GM06990 (cell line): ENCODE measurements at regions not wholly inside any gene's neighbourhood (a gene's known extent, or its start where the extent isn't known, plus 50 kb on each side); places are given as distances from the start of the nearest gene placed in this dataset.

Source experiments
- DNase-seq: peaks from one replicate; pipeline ENCODE4 v3.0.0-alpha.2; 2011; ENCODE audit not compliant: insufficient read length; ENCODE audit errors: extremely low read depth
- H3K27me3 ChIP-seq: replicated peaks from 2 replicates; pipeline ENCODE4 v1.6.0; 2011; ENCODE audit warnings: low read length; ENCODE audit not compliant: control insufficient read depth, insufficient read depth
- H3K36me3 ChIP-seq: 2 replicates; pipeline ENCODE4 v1.5.1; 2011; ENCODE audit warnings: low read length; ENCODE audit not compliant: control insufficient read depth, insufficient read depth
- H3K4me3 ChIP-seq: replicated peaks from 2 replicates; pipeline ENCODE4 v1.5.1; 2011; ENCODE audit warnings: low read depth, mild to moderate bottlenecking, control low read depth, low read length
- CTCF ChIP-seq: IDR thresholded peaks from 2 replicates; pipeline ENCODE4 v1.5.1; 2011; ENCODE audit warnings: low read length, control low read depth, mild to moderate bottlenecking, inconsistent platforms; ENCODE audit not compliant: insufficient read depth, poor library complexity, severe bottlenecking

GRCh38 chr12:114847441-114848035 is 163.6 kb upstream of the TBX3 start:
- H3K4me3 ChIP-seq, result no peak overlapping the region
- H3K36me3 ChIP-seq, result no peaks in the 10 kb centered on the region
- H3K27me3 ChIP-seq, result no peaks in the 10 kb centered on the region
- DNase-seq, result no peak
- TF ChIP-seq CTCF, result no peak

GRCh38 chr12:114846771-114847170 is 162.8 kb upstream of the TBX3 start:
- Histone ChIP-seq H3K36me3 (no peaks in the 10 kb centered on the region), H3K27me3 (no peaks in the 10 kb centered on the region), H3K4me3 (no peak overlapping the region)
- no peak for TF ChIP-seq CTCF
- DNase-seq, result no peak

- no peaks in the 10 kb centered on the region for H3K36me3 ChIP-seq
- no peak for TF ChIP-seq CTCF
- no peaks in the 10 kb centered on the region for H3K27me3 ChIP-seq
- no peak for DNase-seq
- no peak overlapping the region for H3K4me3 ChIP-seq
Measured at GRCh38 chr12:114841557-114842251, 157.7 kb upstream of the TBX3 start.

GRCh38 chr12:114838480-114838879 is 154.5 kb upstream of the TBX3 start:
- DNase-seq, result no peak
- Histone ChIP-seq H3K4me3 (no peak overlapping the region), H3K36me3 (no peaks in the 10 kb centered on the region), H3K27me3 (no peaks in the 10 kb centered on the region)
- TF ChIP-seq CTCF, result no peak

GRCh38 chr12:114836609-114837008 is 152.6 kb upstream of the TBX3 start:
- Histone ChIP-seq H3K36me3 (no peaks in the 10 kb centered on the region), H3K27me3 (no peaks in the 10 kb centered on the region), H3K4me3 (no peak overlapping the region)
- TF ChIP-seq CTCF, result no peak
- DNase-seq, result no peak
